Stomach (tissue), 4 donors: ENCODE measurements at regions not wholly inside any gene's neighbourhood (a gene's known extent, or its start where the extent isn't known, plus 50 kb on each side); places are given as distances from the start of the nearest gene placed in this dataset.

Experiments
- CTCF ChIP-seq, 7 experiments: fragments of 450-650 bp in 4 of 7; fragments of 200-600 bp in 3 of 7; sonication (generic) in 3 of 7; IDR thresholded peaks; one replicate each; pipeline ENCODE4 v1.5.1; 2016 to 2019; ENCODE audit warnings: antibody characterized with exemption in 7 of 7, control low read depth in 2 of 7, mild to moderate bottlenecking in 1 of 7
- POLR2AphosphoS5 ChIP-seq, 3 donors: sonication (generic); formaldehyde crosslinking; IDR thresholded peaks; one replicate each; pipeline ENCODE4 v1.6.1; 2016; ENCODE audit warnings: antibody characterized with exemption in 3 of 3

GRCh38 chr11:80328774-80329173, 887.9 kb upstream of the TENM4 start:
- no peak for TF ChIP-seq CTCF (IDR thresholded peaks at IDR 0.05)
- no peak for TF ChIP-seq POLR2AphosphoS5 (IDR thresholded peaks at IDR 0.05)
